SU-DHL-6 (cell line): ENCODE measurements at regions not wholly inside any gene's neighbourhood (a gene's known extent, or its start where the extent isn't known, plus 50 kb on each side); places are given as distances from the start of the nearest gene placed in this dataset.
"Not testable (repeated sequence)": the region's sequence is repeated elsewhere in the genome, so short reads cannot be mapped to it uniquely, and the experiment has no call there.

Experiments used
- H2AFZ ChIP-seq: fragments of 200-600 bp; sonication (generic); 2 replicates; pipeline ENCODE4 v1.6.1; 2014; ENCODE audit warnings: low read depth, mild to moderate bottlenecking, moderate library complexity, mixed read lengths, antibody characterized with exemption, low read length; ENCODE audit not compliant: severe bottlenecking
- H3F3A ChIP-seq: fragments of 200-600 bp; shearing (Covaris generic); 2 replicates; pipeline ENCODE4 v1.6.0; 2016; ENCODE audit warnings: antibody characterized with exemption, mild to moderate bottlenecking; ENCODE audit not compliant: insufficient read depth
- H3K27ac ChIP-seq: fragments of 200-600 bp; sonication (generic); 2 replicates; pipeline ENCODE4 v1.5.1; 2016; ENCODE audit warnings: low read depth, mild to moderate bottlenecking, low read length, moderate library complexity, mixed read lengths
- H3K27me3 ChIP-seq: fragments of 200-600 bp; sonication (generic), shearing (Covaris generic); 2 replicates; pipeline ENCODE4 v1.6.0; 2014; ENCODE audit warnings: mild to moderate bottlenecking, low read length
- H3K36me3 ChIP-seq: fragments of 200-600 bp; sonication (generic); 2 replicates; pipeline ENCODE4 v1.6.1; 2014; ENCODE audit warnings: mild to moderate bottlenecking, low read length, mixed read lengths
- H3K4me2 ChIP-seq: fragments of 300-600, 200-600 bp; shearing (Covaris generic), sonication (generic); 2 replicates; pipeline ENCODE4 v1.6.0; 2014; ENCODE audit warnings: low read length, low read depth, mild to moderate bottlenecking; ENCODE audit not compliant: poor library complexity, severe bottlenecking
- H3K4me3 ChIP-seq: fragments of 200-600 bp; sonication (generic); 2 replicates; pipeline ENCODE4 v1.5.1; 2014; ENCODE audit warnings: antibody characterized with exemption, low read length, mild to moderate bottlenecking, mixed read lengths; ENCODE audit not compliant: insufficient read depth, poor library complexity, severe bottlenecking
- H3K79me2 ChIP-seq: fragments of 200-600 bp; sonication (generic); 2 replicates; pipeline ENCODE4 v1.6.1; 2014; ENCODE audit warnings: mild to moderate bottlenecking, low read length, moderate library complexity; ENCODE audit not compliant: insufficient read depth
- H3K9ac ChIP-seq: fragments of 200-600 bp; sonication (generic); 2 replicates; pipeline ENCODE4 v1.7.0; 2014; ENCODE audit warnings: mild to moderate bottlenecking, low read length
- H3K9me2 ChIP-seq: fragments of 200-600 bp; sonication (generic); replicated peaks from 2 replicates; pipeline ENCODE4 v1.6.1; 2014; ENCODE audit warnings: low read length; ENCODE audit not compliant: insufficient read depth
- H3K9me3 ChIP-seq: fragments of 200-600 bp; sonication (generic); 2 replicates; pipeline ENCODE4 v1.6.1; 2014; ENCODE audit warnings: low read length, mixed read lengths; ENCODE audit not compliant: insufficient read depth
- H4K20me1 ChIP-seq: fragments of 200-600 bp; sonication (generic); 2 replicates; pipeline ENCODE4 v1.6.1; 2014; ENCODE audit warnings: low read depth, mild to moderate bottlenecking, antibody characterized with exemption, low read length, moderate library complexity, mixed read lengths
- CTCF ChIP-seq: fragments of 200-600 bp; sonication (generic); IDR thresholded peaks from one replicate; pipeline ENCODE4 v1.5.1; 2017; ENCODE audit warnings: antibody characterized with exemption, mild to moderate bottlenecking, low read length, moderate library complexity; ENCODE audit not compliant: insufficient read depth, poor library complexity, severe bottlenecking
- EZH2phosphoT487 ChIP-seq: fragments of 200-600 bp; sonication (generic), shearing (Covaris generic); conservative IDR thresholded peaks from 2 replicates; pipeline ENCODE4 v1.6.1; 2018; ENCODE audit warnings: mild to moderate bottlenecking, antibody characterized with exemption, low read length, moderate library complexity, mixed read lengths

DNA sequence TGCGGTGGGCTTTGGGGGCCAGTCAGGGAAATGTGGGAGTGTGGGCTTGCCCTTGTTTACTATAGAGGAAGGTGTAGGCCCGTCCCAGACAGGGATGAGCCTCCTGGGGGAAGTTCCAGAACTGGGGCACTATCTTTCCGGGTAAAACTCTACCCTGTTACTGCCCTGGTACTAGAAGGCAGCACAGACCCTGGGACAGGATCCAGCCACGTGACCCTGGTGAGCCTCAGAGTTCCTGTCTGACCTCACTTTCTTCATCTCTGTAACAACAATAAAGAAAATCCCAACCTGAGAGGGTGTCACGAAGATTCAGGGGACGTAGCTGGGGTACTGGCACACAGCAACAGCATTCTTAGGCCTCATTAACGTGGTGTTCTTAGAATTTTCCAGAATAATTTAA lies 239.6 kb upstream of the FOXF1 start:
- Histone ChIP-seq H3K4me2 (no peak overlapping the region), H4K20me1 (no peaks in the 10 kb centered on the region), H3K79me2 (no peaks in the 10 kb centered on the region), H3K9ac (no peak overlapping the region), H3K36me3 (no peaks in the 10 kb centered on the region), H3K9me3 (no peaks in the 10 kb centered on the region), H2AFZ (no peak overlapping the region), H3K27me3 (no peaks in the 10 kb centered on the region), H3K27ac (no peak overlapping the region), H3K9me2 (no peaks in the 10 kb centered on the region), H3K4me3 (no peak overlapping the region), H3F3A (no peaks in the 10 kb centered on the region)
- no peak for TF ChIP-seq EZH2phosphoT487
- no peak for TF ChIP-seq CTCF

DNA sequence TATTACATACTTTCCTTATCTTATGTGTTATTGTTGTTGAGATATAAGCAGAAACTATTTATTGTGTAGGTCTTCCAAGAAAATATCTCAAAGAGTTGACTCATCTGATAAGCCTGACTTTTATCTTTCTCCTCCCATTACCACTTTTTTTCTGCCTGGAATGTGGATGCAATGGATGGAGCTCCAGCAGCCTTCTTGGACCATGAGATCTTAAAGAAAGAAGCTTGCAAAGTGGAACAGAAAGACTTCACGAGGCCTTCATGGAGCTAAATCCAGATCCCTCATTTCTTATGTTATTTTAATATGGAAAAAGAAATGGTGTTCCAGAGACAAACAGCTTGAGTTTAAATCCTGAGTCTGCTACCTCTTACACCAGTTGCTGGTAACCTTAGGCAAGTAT lies 237.6 kb upstream of the FOXF1 start:
- TF ChIP-seq CTCF (no peak), EZH2phosphoT487 (no peak)
- Histone ChIP-seq H3K79me2 (no peaks in the 10 kb centered on the region), H3K9ac (no peak overlapping the region), H3K27ac (no peak overlapping the region), H3K4me3 (no peak overlapping the region), H3K27me3 (no peaks in the 10 kb centered on the region), H4K20me1 (no peaks in the 10 kb centered on the region), H3K4me2 (no peak overlapping the region), H3F3A (no peaks in the 10 kb centered on the region), H2AFZ (no peak overlapping the region), H3K9me2 (no peaks in the 10 kb centered on the region), H3K9me3 (no peaks in the 10 kb centered on the region), H3K36me3 (no peaks in the 10 kb centered on the region)

DNA sequence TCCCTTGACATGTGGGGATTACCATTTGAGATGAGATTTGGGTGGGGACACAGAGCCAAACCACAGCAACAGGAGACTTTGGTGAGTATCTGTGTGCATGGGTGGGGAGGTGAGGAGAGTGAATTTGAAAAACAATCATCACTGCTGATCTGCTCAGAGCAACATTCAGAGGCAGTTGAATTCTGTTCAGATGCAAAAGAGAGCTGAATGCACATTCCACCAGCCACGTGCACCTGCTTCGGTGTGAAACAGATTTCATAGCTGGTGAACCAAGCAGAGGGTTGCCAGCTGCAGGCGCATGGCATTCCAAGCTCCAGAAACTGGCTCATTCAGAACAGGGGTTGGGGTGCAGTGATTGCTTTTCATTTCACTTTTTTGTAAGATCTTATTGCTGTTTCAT lies 233.1 kb upstream of the FOXF1 start:
- no peaks in the 10 kb centered on the region for H3K27me3 ChIP-seq
- H4K20me1 ChIP-seq: no peaks in the 10 kb centered on the region
- H3K4me2 ChIP-seq: no peak overlapping the region

GRCh38 chr16:86277859-86278258 lies 232.5 kb upstream of the FOXF1 start:
- not testable (repeated sequence) for H3K79me2 ChIP-seq, H3K27ac ChIP-seq, H3F3A ChIP-seq, H3K27me3 ChIP-seq, H3K36me3 ChIP-seq, H3K9me2 ChIP-seq, H4K20me1 ChIP-seq, H2AFZ ChIP-seq, H3K4me3 ChIP-seq, H3K9me3 ChIP-seq, H3K9ac ChIP-seq, H3K4me2 ChIP-seq

More for the DNA sequence above, 233.1 kb upstream of the FOXF1 start:
- Histone ChIP-seq H3K79me2 (no peaks in the 10 kb centered on the region), H3K36me3 (no peaks in the 10 kb centered on the region), H3K9me2 (no peaks in the 10 kb centered on the region), H2AFZ (no peak overlapping the region), H3K4me3 (no peak overlapping the region), H3K9me3 (no peaks in the 10 kb centered on the region), H3F3A (no peaks in the 10 kb centered on the region), H3K9ac (no peak overlapping the region), H3K27ac (no peak overlapping the region)
- TF ChIP-seq CTCF: no peak
- no peak for TF ChIP-seq EZH2phosphoT487
